GM12878 (cell line): ENCODE measurements at regions not wholly inside any gene's neighbourhood (a gene's known extent, or its start where the extent isn't known, plus 50 kb on each side); places are given as distances from the start of the nearest gene placed in this dataset.

Source experiments
- ATAC-seq: fragments of 200-7000 bp; cut with Tn5 transposase; 3 replicates; pipeline ENCODE4 v1.9.1; 2020; ENCODE audit warnings: mild to moderate bottlenecking, moderate library complexity
- BruUV-seq: library from RNA; stranded (reverse); fragments of 400-500 nt; replicated peaks from 2 replicates; lab custom pipeline; 2021; lab: Mats Ljungman, UMichigan
- CTCF ChIA-PET: fragments of 300-600 bp; sonication (Branson Sonifier 250); formaldehyde crosslinking; extraction: SDS; loops from one replicate; lab custom pipeline; 2021; ENCODE audit warnings: inconsistent platforms; lab: Yijun Ruan, JAX
- POLR2A ChIA-PET: fragments of 350-600 bp; formaldehyde crosslinking; extraction: SDS; loops from one replicate; lab custom pipeline; 2021; ENCODE audit warnings: inconsistent platforms; lab: Charles Lee
- RAD21 ChIA-PET: fragments of 300-600 bp; sonication (Branson Sonifier 250); formaldehyde crosslinking; loops from one replicate; lab custom pipeline; 2023; ENCODE audit warnings: antibody characterized with exemption; ENCODE audit not compliant: unreplicated experiment; lab: Charles Lee
- SMC1A ChIA-PET: fragments of 300-600 bp; sonication (Branson Sonifier 250); formaldehyde crosslinking; loops from one replicate; lab custom pipeline; 2023; ENCODE audit not compliant: unreplicated experiment, uncharacterized antibody; lab: Charles Lee
- DNase-seq: peaks from one replicate; pipeline ENCODE4 v3.0.0-alpha.2; 2011; ENCODE audit warnings: low read depth, low spot score
- FAIRE-seq: peaks from 3 replicates; lab custom pipeline; 2011; peaks lifted over from hg19 to GRCh38; lab: Jason Lieb, UNC
- H2AFZ ChIP-seq: 2 replicates; pipeline ENCODE4 v1.6.0; 2011; ENCODE audit warnings: low read depth, low read length, control low read depth; ENCODE audit not compliant: control insufficient read depth
- H3K27ac ChIP-seq: 2 replicates; pipeline ENCODE4 v1.5.1; 2011; ENCODE audit warnings: control low read depth; ENCODE audit not compliant: control insufficient read depth, insufficient read depth
- H3K27me3 ChIP-seq, 2 experiments: replicated peaks in 1 of 2; 2 replicates each; pipeline versions ENCODE4 v1.6.0 to v1.6.1; 2011; ENCODE audit warnings: low read length in 1 of 2; ENCODE audit not compliant: control insufficient read depth in 2 of 2, insufficient read depth in 2 of 2
- H3K36me3 ChIP-seq, 2 experiments: 2 replicates each; pipeline ENCODE4 v1.5.1; 2011; ENCODE audit warnings: low read length in 1 of 2; ENCODE audit not compliant: control insufficient read depth in 2 of 2, insufficient read depth in 2 of 2
- H3K4me1 ChIP-seq: 2 replicates; pipeline ENCODE4 v1.6.1; 2011; ENCODE audit warnings: mild to moderate bottlenecking, low read length, moderate library complexity, mixed read lengths; ENCODE audit not compliant: control insufficient read depth, insufficient read depth
- H3K4me2 ChIP-seq: 2 replicates; pipeline ENCODE4 v1.6.0; 2011; ENCODE audit warnings: control low read depth; ENCODE audit not compliant: control insufficient read depth, insufficient read depth
- H3K4me3 ChIP-seq: fragments of 200-600 bp; sonication (generic); 2 replicates; pipeline ENCODE4 v1.5.1; 2016
- H3K79me2 ChIP-seq: 2 replicates; pipeline ENCODE4 v1.6.0; 2011; ENCODE audit warnings: low read length; ENCODE audit not compliant: control insufficient read depth, insufficient read depth
- H3K9ac ChIP-seq: 2 replicates; pipeline ENCODE4 v1.8.0; 2011; ENCODE audit warnings: low read length, control low read depth, mixed read lengths; ENCODE audit not compliant: control insufficient read depth, insufficient read depth
- H3K9me3 ChIP-seq: replicated peaks from 3 replicates; pipeline ENCODE4 v1.5.1; 2011; ENCODE audit warnings: mild to moderate bottlenecking, low read length; ENCODE audit not compliant: control insufficient read depth, insufficient read depth
- H4K20me1 ChIP-seq: 2 replicates; pipeline ENCODE4 v1.6.0; 2011; ENCODE audit not compliant: control insufficient read depth, insufficient read depth
- BACH1 ChIP-seq: fragments of 450-650 bp; IDR thresholded peaks from 2 replicates; pipeline ENCODE4 v1.6.1; 2017; ENCODE audit warnings: mild to moderate bottlenecking, borderline replicate concordance
- BCL11A ChIP-seq: IDR thresholded peaks from 2 replicates; pipeline ENCODE4 v1.6.1; 2011; ENCODE audit warnings: low read depth, low read length
- CHD1 ChIP-seq: IDR thresholded peaks from 2 replicates; pipeline ENCODE4 v1.6.1; 2012; ENCODE audit warnings: low read depth, low read length, improper control_type of control experiment
- CREB1 ChIP-seq: IDR thresholded peaks from 2 replicates; pipeline ENCODE4 v1.6.1; 2012; ENCODE audit warnings: low read depth, mild to moderate bottlenecking, inconsistent platforms
- EED ChIP-seq: sonication (generic); IDR thresholded peaks from 2 replicates; pipeline ENCODE4 v1.6.1; 2016; ENCODE audit warnings: antibody characterized with exemption, low read depth
- MTA2 ChIP-seq: fragments of 450-650 bp; IDR thresholded peaks from 2 replicates; pipeline ENCODE4 v1.6.1; 2016; ENCODE audit warnings: low read depth, mild to moderate bottlenecking, moderate library complexity
- REST ChIP-seq: IDR thresholded peaks from 2 replicates; pipeline ENCODE4 v1.6.1; 2012; ENCODE audit warnings: mild to moderate bottlenecking, low read depth, low read length
- SIX5 ChIP-seq: IDR thresholded peaks from 2 replicates; pipeline ENCODE4 v1.6.1; 2011; ENCODE audit warnings: mild to moderate bottlenecking, low read depth, low read length, moderate library complexity; ENCODE audit not compliant: severe bottlenecking
- WGBS: methylation state at CpG from one replicate; pipeline ENCODE4 v1.1.6; 2016; ENCODE audit warnings: low lambda C conversion rate; ENCODE audit not compliant: insufficient replicate concordance, insufficient coverage; ENCODE audit errors: missing lambda C conversion rate; 5-methylcytosine and 5-hydroxymethylcytosine counted together
- in situ Hi-C: fragments of 300-500 bp; cut with MboI; formaldehyde crosslinking; loops from 9 replicates; pipeline ENCODE4 v1.14.3; 2018; ENCODE audit warnings: mixed read lengths
- intact Hi-C: fragments of 100-400 bp; cut with micrococcal nuclease; formaldehyde crosslinking; loops from one replicate; pipeline ENCODE4 v1.14.2; 2022; ENCODE audit not compliant: unreplicated experiment
- TF ChIP-seq, protein P1 (sequence below): fragments of 450-650 bp; IDR thresholded peaks from 2 replicates; pipeline ENCODE4 v1.6.1; 2017; ENCODE audit warnings: mild to moderate bottlenecking

- Histone ChIP-seq H4K20me1 (no peaks in the 10 kb centered on the region), H3K4me3 (no peak overlapping the region), H3K9me3 (no peaks in the 10 kb centered on the region; the same call in 2 of the 3 replicates), H3K27me3 (no peaks in the 10 kb centered on the region), H3K9ac (no peak overlapping the region), H3K79me2 (no peaks in the 10 kb centered on the region), H3K4me2 (no peak overlapping the region)
- FAIRE-seq: no peak
- WGBS: 50% methylated on average over 8 of the region's 8 CpGs
- TF ChIP-seq EED: no peak
- no peak for TF ChIP-seq CHD1
- TF ChIP-seq, all 136 proteins: peak for 0
- BruUV-seq: no TSS peak
- H3K36me3 ChIP-seq: no peaks in the 10 kb centered on the region
- intact Hi-C loops (no loop called here), in situ Hi-C loops (no loop called here)
- H3K4me1 ChIP-seq: no peaks in the 10 kb centered on the region
- ChIA-PET RAD21 (no interaction called here), POLR2A (no interaction called here), SMC1A (interaction anchor here (1.0 kb wide), 1 partner anchor 507 kb away, joined by 3 read pairs; no protein-coding TSS in a partner anchor), CTCF (no interaction called here)
- ATAC-seq (no peak), DNase-seq (no peak)
- no peak overlapping the region for H2AFZ ChIP-seq
- H3K27ac ChIP-seq: no peak overlapping the region
Measured at GRCh38 chr12:107523775-107524535, 161.6 kb upstream of the PWP1 start.

DNA sequence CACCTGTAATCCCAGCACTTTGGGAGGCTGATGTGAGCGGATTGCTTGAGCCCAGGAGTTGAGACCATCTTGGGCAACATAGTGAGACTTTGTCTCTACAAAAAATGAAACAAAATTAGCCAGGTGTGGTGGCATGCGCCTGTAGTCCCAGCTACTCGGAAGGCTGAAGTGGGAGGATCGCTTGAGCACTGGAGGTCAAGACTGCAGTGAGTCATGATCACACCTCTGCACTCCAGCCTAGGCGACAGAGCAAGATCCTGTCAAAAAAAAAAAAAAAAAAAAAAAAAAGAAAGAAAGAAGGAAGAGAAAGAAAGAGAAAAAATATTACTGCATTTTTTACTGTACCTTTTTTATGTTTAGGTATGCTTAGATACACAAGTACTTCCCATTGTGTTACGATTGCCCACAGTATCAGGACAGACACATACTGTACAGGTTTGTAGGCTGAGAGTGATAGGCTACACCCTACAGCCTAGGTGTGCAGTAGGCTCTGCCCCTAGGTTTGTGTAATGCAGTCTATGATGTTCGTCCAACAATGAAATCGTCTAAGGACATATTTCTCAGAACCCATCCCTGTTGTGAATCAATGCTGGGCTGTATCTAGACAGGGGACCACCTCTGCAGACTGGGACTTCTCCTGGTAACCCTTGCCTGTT, 160.4 kb upstream of the PWP1 start:
- in situ Hi-C loops: no loop called here
- 42% methylated on average over 7 of the region's 8 CpGs for WGBS
- no peaks in the 10 kb centered on the region; the same call in 2 of the 3 replicates for H3K9me3 ChIP-seq
- intact Hi-C loops: no loop called here
- ChIA-PET CTCF (no interaction called here), POLR2A (no interaction called here), RAD21 (no interaction called here), SMC1A (no interaction called here)
- no peak for ATAC-seq
- H3K36me3 ChIP-seq: no peaks in the 10 kb centered on the region
- DNase-seq: no peak
- BruUV-seq: no TSS peak
- no peak overlapping the region for H3K4me3 ChIP-seq
- H3K27me3 ChIP-seq: no peaks in the 10 kb centered on the region
- FAIRE-seq: no peak
- H4K20me1 ChIP-seq: no peaks in the 10 kb centered on the region
- H3K4me1 ChIP-seq: no peaks in the 10 kb centered on the region
- no peak overlapping the region for H3K4me2 ChIP-seq
- no peak overlapping the region for H3K27ac ChIP-seq
- no peak overlapping the region for H3K9ac ChIP-seq
- no peak overlapping the region for H2AFZ ChIP-seq
- no peaks in the 10 kb centered on the region for H3K79me2 ChIP-seq
- TF ChIP-seq BACH1 (no peak), REST (no peak), MTA2 (no peak), SIX5 (no peak), BCL11A (no peak), CREB1 (no peak)
- TF ChIP-seq, protein P1, sequence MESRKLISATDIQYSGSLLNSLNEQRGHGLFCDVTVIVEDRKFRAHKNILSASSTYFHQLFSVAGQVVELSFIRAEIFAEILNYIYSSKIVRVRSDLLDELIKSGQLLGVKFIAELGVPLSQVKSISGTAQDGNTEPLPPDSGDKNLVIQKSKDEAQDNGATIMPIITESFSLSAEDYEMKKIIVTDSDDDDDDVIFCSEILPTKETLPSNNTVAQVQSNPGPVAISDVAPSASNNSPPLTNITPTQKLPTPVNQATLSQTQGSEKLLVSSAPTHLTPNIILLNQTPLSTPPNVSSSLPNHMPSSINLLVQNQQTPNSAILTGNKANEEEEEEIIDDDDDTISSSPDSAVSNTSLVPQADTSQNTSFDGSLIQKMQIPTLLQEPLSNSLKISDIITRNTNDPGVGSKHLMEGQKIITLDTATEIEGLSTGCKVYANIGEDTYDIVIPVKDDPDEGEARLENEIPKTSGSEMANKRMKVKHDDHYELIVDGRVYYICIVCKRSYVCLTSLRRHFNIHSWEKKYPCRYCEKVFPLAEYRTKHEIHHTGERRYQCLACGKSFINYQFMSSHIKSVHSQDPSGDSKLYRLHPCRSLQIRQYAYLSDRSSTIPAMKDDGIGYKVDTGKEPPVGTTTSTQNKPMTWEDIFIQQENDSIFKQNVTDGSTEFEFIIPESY: no peak
